Vagina (tissue), 2 donors: ENCODE measurements at regions not wholly inside any gene's neighbourhood (a gene's known extent, or its start where the extent isn't known, plus 50 kb on each side); places are given as distances from the start of the nearest gene placed in this dataset.

Experiments
- DNase-seq, 2 donors: peaks; one replicate each; pipeline ENCODE4 v3.0.0-alpha.2; 2017; ENCODE audit errors: extremely low spot score in 2 of 2
- H3K27ac ChIP-seq: fragments of 200-600 bp; sonication (generic); one replicate; pipeline ENCODE4 v1.5.1; 2019
- H3K27me3 ChIP-seq: fragments of 200-600 bp; sonication (generic); one replicate; pipeline ENCODE4 v1.5.1; 2019
- H3K36me3 ChIP-seq, 2 donors: fragments of 200-600 bp; sonication (generic); one replicate each; pipeline ENCODE4 v1.5.1; 2017 to 2019
- H3K4me1 ChIP-seq: fragments of 200-600 bp; sonication (generic); one replicate; pipeline ENCODE4 v1.5.1; 2019
- H3K4me3 ChIP-seq, 2 donors: fragments of 200-600 bp; sonication (generic); 1 replicate in 1 of 2; 2 replicates in 1 of 2; pipeline ENCODE4 v1.5.1; 2016 to 2019
- H3K9me3 ChIP-seq: fragments of 200-600 bp; sonication (generic); one replicate; pipeline ENCODE4 v1.5.1; 2019
- POLR2AphosphoS5 ChIP-seq, 2 donors: sonication (generic); formaldehyde crosslinking; IDR thresholded peaks; one replicate each; pipeline ENCODE4 v1.9.0; 2017; ENCODE audit warnings: antibody characterized with exemption in 2 of 2, mild to moderate bottlenecking in 2 of 2, low read depth in 1 of 2; ENCODE audit not compliant: insufficient read depth in 1 of 2
- intact Hi-C: fragments of 100-400 bp; cut with DNase I; formaldehyde crosslinking; loops from one replicate; pipeline ENCODE4 v1.15.1; 2023

- intact Hi-C loops = no loop called here
- Histone ChIP-seq H3K4me1 (no peaks in the 10 kb centered on the region), H3K4me3 (no peak overlapping the region), H3K36me3 (no peaks in the 10 kb centered on the region), H3K9me3 (no peaks in the 10 kb centered on the region), H3K27ac (no peak overlapping the region), H3K27me3 (no peaks in the 10 kb centered on the region)
- DNase-seq = no peak
- TF ChIP-seq POLR2AphosphoS5 (IDR thresholded peaks at IDR 0.05; ENCODE audit: insufficient read depth in 1 of 2, low read depth in 1 of 2) = no peak
Observed at GRCh38 chr1:226498640-226499008, 49.9 kb upstream of the STUM start.
